ENCODE measurements at regions not wholly inside any gene's neighbourhood (a gene's known extent, or its start where the extent isn't known, plus 50 kb on each side); places are given as distances from the start of the nearest gene placed in this dataset.

GRCh38 chr3:77868725-77869124 is 828.8 kb downstream of the ROBO2 start:
- Histone ChIP-seq H3K27me3 (no peaks in the 10 kb centered on the region), H3K27ac (no peak overlapping the region), H3K4me1 (ENCODE audit: low read depth) (no peaks in the 10 kb centered on the region), H3K9me3 (ENCODE audit: low read depth) (no peaks in the 10 kb centered on the region), H3K4me3 (no peak overlapping the region), H3K36me3 (no peaks in the 10 kb centered on the region)
- no peak for TF ChIP-seq CTCF (IDR thresholded peaks at IDR 0.05; ENCODE audit: low read depth, low read length)
- DNase-seq (ENCODE audit: low read depth in 1 of 2, low spot score in 1 of 2) = no peak

DNA sequence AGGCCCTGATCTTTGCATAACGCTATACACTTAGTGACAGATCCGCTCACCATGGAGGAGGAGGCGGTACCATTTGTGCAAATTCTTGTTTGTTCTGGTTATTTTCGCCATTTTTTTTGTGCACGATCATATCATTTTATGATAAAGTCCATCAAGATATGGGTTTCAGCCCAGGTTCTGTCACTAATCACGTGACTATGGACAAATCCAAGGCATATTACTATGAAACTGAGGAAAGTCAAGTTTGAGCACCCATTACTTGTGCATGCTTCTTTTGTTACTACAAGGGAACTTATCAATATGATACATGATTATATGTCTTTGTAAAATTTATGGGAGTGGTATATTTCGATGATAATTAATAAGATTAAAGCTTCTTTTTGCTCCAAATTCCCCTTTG is 829.5 kb downstream of the ROBO2 start:
- Histone ChIP-seq H3K36me3 (no peaks in the 10 kb centered on the region), H3K9me3 (ENCODE audit: low read depth) (no peaks in the 10 kb centered on the region), H3K27me3 (no peaks in the 10 kb centered on the region), H3K4me1 (ENCODE audit: low read depth) (no peaks in the 10 kb centered on the region), H3K4me3 (no peak overlapping the region), H3K27ac (no peak overlapping the region)
- no peak for DNase-seq (ENCODE audit: low read depth in 1 of 2, low spot score in 1 of 2)
- TF ChIP-seq CTCF (IDR thresholded peaks at IDR 0.05; ENCODE audit: low read depth, low read length) = no peak

GRCh38 chr3:77871436-77871835 is 831.5 kb downstream of the ROBO2 start:
- Histone ChIP-seq H3K27ac (no peak overlapping the region), H3K4me1 (ENCODE audit: low read depth) (no peaks in the 10 kb centered on the region), H3K4me3 (no peak overlapping the region), H3K27me3 (no peaks in the 10 kb centered on the region), H3K36me3 (no peaks in the 10 kb centered on the region), H3K9me3 (ENCODE audit: low read depth) (no peaks in the 10 kb centered on the region)
- TF ChIP-seq CTCF (IDR thresholded peaks at IDR 0.05; ENCODE audit: low read depth, low read length) = no peak
- DNase-seq (ENCODE audit: low read depth in 1 of 2, low spot score in 1 of 2) = no peak

- DNase-seq (ENCODE audit: low read depth in 1 of 2, low spot score in 1 of 2) = no peak
- Histone ChIP-seq H3K27me3 (no peaks in the 10 kb centered on the region), H3K4me3 (no peak overlapping the region), H3K27ac (no peak overlapping the region), H3K36me3 (no peaks in the 10 kb centered on the region), H3K9me3 (ENCODE audit: low read depth) (no peaks in the 10 kb centered on the region), H3K4me1 (ENCODE audit: low read depth) (no peaks in the 10 kb centered on the region)
- TF ChIP-seq CTCF (IDR thresholded peaks at IDR 0.05; ENCODE audit: low read depth, low read length) = no peak
Observed at GRCh38 chr3:77873598-77873997, 833.7 kb downstream of the ROBO2 start.

GRCh38 chr3:77885381-77885780 is 845.5 kb downstream of the ROBO2 start:
- no peak for TF ChIP-seq CTCF (IDR thresholded peaks at IDR 0.05; ENCODE audit: low read depth, low read length)
- no peaks in the 10 kb centered on the region for H3K27me3 ChIP-seq
- H3K36me3 ChIP-seq = no peaks in the 10 kb centered on the region
- H3K27ac ChIP-seq = no peak overlapping the region
- no peak overlapping the region for H3K4me3 ChIP-seq
- no peaks in the 10 kb centered on the region for H3K4me1 ChIP-seq (ENCODE audit: low read depth)
- DNase-seq (ENCODE audit: low read depth in 1 of 2, low spot score in 1 of 2) = no peak
- no peaks in the 10 kb centered on the region for H3K9me3 ChIP-seq (ENCODE audit: low read depth)

DNA sequence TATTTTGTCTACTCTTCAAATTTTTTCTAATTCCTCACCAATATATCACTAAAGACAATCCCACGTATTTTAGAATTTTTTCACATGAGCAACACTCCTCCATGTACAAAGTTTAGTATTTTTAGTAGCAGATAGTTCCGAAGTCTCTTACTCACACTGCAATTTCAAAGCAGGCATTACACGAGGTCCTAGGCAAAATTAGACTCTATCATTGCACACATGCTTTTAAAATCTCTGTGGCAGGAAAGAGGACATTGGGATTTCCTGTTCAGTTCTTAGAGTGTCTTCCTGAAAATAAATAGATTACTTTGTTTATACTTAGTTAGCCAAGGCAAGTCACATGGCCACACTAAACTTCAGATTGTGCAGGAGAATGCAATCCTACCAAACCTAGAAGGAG is 847.7 kb downstream of the ROBO2 start:
- DNase-seq (ENCODE audit: low read depth in 1 of 2, low spot score in 1 of 2) = no peak
- H3K27me3 ChIP-seq = no peaks in the 10 kb centered on the region
- no peaks in the 10 kb centered on the region for H3K9me3 ChIP-seq (ENCODE audit: low read depth)
- no peak overlapping the region for H3K27ac ChIP-seq
- no peak overlapping the region for H3K4me3 ChIP-seq
- H3K4me1 ChIP-seq (ENCODE audit: low read depth) = no peaks in the 10 kb centered on the region
- no peaks in the 10 kb centered on the region for H3K36me3 ChIP-seq
- no peak for TF ChIP-seq CTCF (IDR thresholded peaks at IDR 0.05; ENCODE audit: low read depth, low read length)

All from cardiac muscle cell (in vitro differentiated cells and primary cell).